ENCODE measurements at regions not wholly inside any gene's neighbourhood (a gene's known extent, or its start where the extent isn't known, plus 50 kb on each side); places are given as distances from the start of the nearest gene placed in this dataset.

- no peak for DNase-seq (ENCODE audit: low read depth)
- TF ChIP-seq, protein P1, sequence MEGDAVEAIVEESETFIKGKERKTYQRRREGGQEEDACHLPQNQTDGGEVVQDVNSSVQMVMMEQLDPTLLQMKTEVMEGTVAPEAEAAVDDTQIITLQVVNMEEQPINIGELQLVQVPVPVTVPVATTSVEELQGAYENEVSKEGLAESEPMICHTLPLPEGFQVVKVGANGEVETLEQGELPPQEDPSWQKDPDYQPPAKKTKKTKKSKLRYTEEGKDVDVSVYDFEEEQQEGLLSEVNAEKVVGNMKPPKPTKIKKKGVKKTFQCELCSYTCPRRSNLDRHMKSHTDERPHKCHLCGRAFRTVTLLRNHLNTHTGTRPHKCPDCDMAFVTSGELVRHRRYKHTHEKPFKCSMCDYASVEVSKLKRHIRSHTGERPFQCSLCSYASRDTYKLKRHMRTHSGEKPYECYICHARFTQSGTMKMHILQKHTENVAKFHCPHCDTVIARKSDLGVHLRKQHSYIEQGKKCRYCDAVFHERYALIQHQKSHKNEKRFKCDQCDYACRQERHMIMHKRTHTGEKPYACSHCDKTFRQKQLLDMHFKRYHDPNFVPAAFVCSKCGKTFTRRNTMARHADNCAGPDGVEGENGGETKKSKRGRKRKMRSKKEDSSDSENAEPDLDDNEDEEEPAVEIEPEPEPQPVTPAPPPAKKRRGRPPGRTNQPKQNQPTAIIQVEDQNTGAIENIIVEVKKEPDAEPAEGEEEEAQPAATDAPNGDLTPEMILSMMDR (IDR thresholded peaks at IDR 0.05; ENCODE audit: control insufficient read depth, insufficient read depth, low read depth, low read length, missing control alignments), result no peak
These were observed 179.3 kb downstream of the ZIC5 start for GRCh38 chr13:99792079-99792921.

DNA sequence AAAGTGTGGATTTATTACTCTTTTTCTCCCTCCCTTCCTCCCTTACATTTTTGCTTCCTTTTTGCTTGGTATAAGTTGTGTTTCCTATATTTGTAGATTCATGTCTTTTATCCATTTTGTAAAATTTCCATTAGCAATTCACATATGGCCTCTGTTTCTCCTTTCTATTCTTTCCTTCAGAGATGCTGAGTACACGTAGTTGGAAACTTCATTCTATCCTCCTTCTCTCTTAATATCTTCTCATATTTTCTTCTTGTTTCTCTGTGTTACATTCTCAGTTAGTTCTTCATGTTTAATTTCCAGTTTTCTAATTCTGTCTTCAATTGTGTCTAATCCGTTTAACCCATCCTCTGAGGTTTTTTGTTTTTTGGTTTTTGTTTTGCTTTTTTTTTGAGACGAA, 188.9 kb downstream of the ZIC5 start:
- DNase-seq (ENCODE audit: low read depth), result no peak
- no peak overlapping the region for H3K4me3 ChIP-seq (ENCODE audit: control insufficient read depth, low read depth, low read length)
- TF ChIP-seq, protein P1 (IDR thresholded peaks at IDR 0.05; ENCODE audit: control insufficient read depth, insufficient read depth, low read depth, low read length, missing control alignments), result no peak

More at GRCh38 chr13:99792079-99792921, 179.3 kb downstream of the ZIC5 start:
- no peak overlapping the region for H3K4me3 ChIP-seq (ENCODE audit: control insufficient read depth, low read depth, low read length)

- no peak for DNase-seq (ENCODE audit: low read depth)
- H3K4me3 ChIP-seq (ENCODE audit: control insufficient read depth, low read depth, low read length), result no peak overlapping the region
- TF ChIP-seq, protein P1 (IDR thresholded peaks at IDR 0.05; ENCODE audit: control insufficient read depth, insufficient read depth, low read depth, low read length, missing control alignments), result no peak
These were observed 193.1 kb downstream of the ZIC5 start for GRCh38 chr13:99778500-99778899.

GRCh38 chr13:99777873-99778272, 193.7 kb downstream of the ZIC5 start:
- TF ChIP-seq, protein P1 (IDR thresholded peaks at IDR 0.05; ENCODE audit: control insufficient read depth, insufficient read depth, low read depth, low read length, missing control alignments), result no peak
- no peak for DNase-seq (ENCODE audit: low read depth)
- no peak overlapping the region for H3K4me3 ChIP-seq (ENCODE audit: control insufficient read depth, low read depth, low read length)

- DNase-seq (ENCODE audit: low read depth), result no peak
- no peak overlapping the region for H3K4me3 ChIP-seq (ENCODE audit: control insufficient read depth, low read depth, low read length)
- TF ChIP-seq, protein P1 (IDR thresholded peaks at IDR 0.05; ENCODE audit: control insufficient read depth, insufficient read depth, low read depth, low read length, missing control alignments), result no peak
These were observed 196.9 kb downstream of the ZIC5 start for GRCh38 chr13:99774644-99775043.

GRCh38 chr13:99768986-99769385, 202.6 kb downstream of the ZIC5 start:
- TF ChIP-seq, protein P1 (IDR thresholded peaks at IDR 0.05; ENCODE audit: control insufficient read depth, insufficient read depth, low read depth, low read length, missing control alignments), result no peak
- no peak overlapping the region for H3K4me3 ChIP-seq (ENCODE audit: control insufficient read depth, low read depth, low read length)

More at GRCh38 chr13:99768986-99769385, 202.6 kb downstream of the ZIC5 start:
- no peak for DNase-seq (ENCODE audit: low read depth)
